GM23338 (cell line): ENCODE measurements at regions not wholly inside any gene's neighbourhood (a gene's known extent, or its start where the extent isn't known, plus 50 kb on each side); places are given as distances from the start of the nearest gene placed in this dataset.

Source experiments
- ATAC-seq: fragments of 200-7000 bp; cut with Tn5 transposase; 3 replicates; pipeline ENCODE4 v1.9.1; 2020
- DNase-seq: peaks from one replicate; pipeline ENCODE4 v3.0.0-alpha.2; 2015; ENCODE audit warnings: low spot score
- H2AFZ ChIP-seq: fragments of 200-600 bp; sonication (generic); 2 replicates; pipeline ENCODE4 v1.8.0; 2016; ENCODE audit warnings: antibody characterized with exemption, mild to moderate bottlenecking, moderate library complexity
- H3F3A ChIP-seq: fragments of 200-600 bp; sonication (generic); replicated peaks from 2 replicates; pipeline ENCODE4 v1.8.0; 2017; ENCODE audit warnings: antibody characterized with exemption, mixed run types, low read depth
- H3K27ac ChIP-seq: fragments of 200-600 bp; sonication (generic); 2 replicates; pipeline ENCODE4 v1.6.1; 2016; ENCODE audit warnings: low read depth
- H3K27me3 ChIP-seq: fragments of 200-600 bp; sonication (generic); 2 replicates; pipeline ENCODE4 v1.8.0; 2016; ENCODE audit warnings: mild to moderate bottlenecking, mixed run types, moderate library complexity; ENCODE audit not compliant: insufficient read depth
- H3K36me3 ChIP-seq: fragments of 200-600 bp; sonication (generic); 2 replicates; pipeline ENCODE4 v1.8.0; 2016; ENCODE audit warnings: mild to moderate bottlenecking; ENCODE audit not compliant: insufficient read depth
- H3K4me1 ChIP-seq: fragments of 200-600 bp; sonication (generic); 2 replicates; pipeline ENCODE4 v1.8.0; 2016; ENCODE audit warnings: mild to moderate bottlenecking, moderate library complexity; ENCODE audit not compliant: insufficient read depth
- H3K4me2 ChIP-seq: fragments of 200-600 bp; sonication (generic); 2 replicates; pipeline ENCODE4 v1.7.1; 2017; ENCODE audit warnings: mixed run types
- H3K4me3 ChIP-seq: fragments of 200-600 bp; sonication (generic); 2 replicates; pipeline ENCODE4 v1.6.1; 2016; ENCODE audit warnings: mixed run types
- H3K79me2 ChIP-seq: fragments of 200-600 bp; sonication (generic); replicated peaks from 2 replicates; pipeline ENCODE4 v1.8.0; 2017; ENCODE audit warnings: mild to moderate bottlenecking; ENCODE audit not compliant: insufficient read depth
- H3K9me2 ChIP-seq: fragments of 200-600 bp; sonication (generic); 2 replicates; pipeline ENCODE4 v1.8.0; 2017; ENCODE audit not compliant: insufficient read depth
- H4K20me1 ChIP-seq: fragments of 200-600 bp; sonication (generic); replicated peaks from 2 replicates; pipeline ENCODE4 v1.8.0; 2017; ENCODE audit warnings: mild to moderate bottlenecking; ENCODE audit not compliant: insufficient read depth
- H3K27ac Mint-ChIP-seq: 2 replicates; pipeline ENCODE4 v1.8.0; 2020; ENCODE audit warnings: inconsistent platforms, mild to moderate bottlenecking, moderate library complexity, mixed read lengths
- H3K27me3 Mint-ChIP-seq: 3 replicates; pipeline ENCODE4 v1.8.0; 2022; ENCODE audit warnings: low read depth, mild to moderate bottlenecking, moderate library complexity, mixed read lengths, inconsistent platforms; ENCODE audit not compliant: insufficient read depth, poor library complexity
- H3K36me3 Mint-ChIP-seq: 3 replicates; pipeline ENCODE4 v1.8.0; 2021; ENCODE audit warnings: low read depth, mild to moderate bottlenecking, inconsistent platforms, moderate library complexity, mixed read lengths
- H3K4me1 Mint-ChIP-seq: 3 replicates; pipeline ENCODE4 v1.8.0; 2020; ENCODE audit warnings: mild to moderate bottlenecking, inconsistent platforms, mixed read lengths
- H3K4me3 Mint-ChIP-seq: 3 replicates; pipeline ENCODE4 v1.8.0; 2021; ENCODE audit warnings: moderate library complexity, mild to moderate bottlenecking, inconsistent platforms, mixed read lengths
- H3K9me3 Mint-ChIP-seq: 3 replicates; pipeline ENCODE4 v1.8.0; 2020; ENCODE audit warnings: moderate library complexity, mild to moderate bottlenecking, inconsistent platforms, mixed read lengths
- EZH2phosphoT487 ChIP-seq: fragments of 200-600 bp; sonication (generic); IDR thresholded peaks from one replicate; pipeline ENCODE4 v1.8.1; 2018; ENCODE audit warnings: antibody characterized with exemption; ENCODE audit not compliant: unreplicated experiment
- NANOG ChIP-seq: IDR thresholded peaks from 2 replicates; pipeline ENCODE4 v1.6.1; 2016; ENCODE audit warnings: antibody characterized with exemption, borderline replicate concordance
- STAT1 ChIP-seq: IDR thresholded peaks from one replicate; pipeline ENCODE4 v1.6.1; 2016; ENCODE audit warnings: antibody characterized with exemption; ENCODE audit not compliant: unreplicated experiment
- ZNF114 ChIP-seq: fragments of 250-450 bp; sonication (Bioruptor Pico); IDR thresholded peaks from 2 replicates; pipeline ENCODE4 v1.5.0; 2020; ENCODE audit warnings: mild to moderate bottlenecking, moderate library complexity
- ZNF331 ChIP-seq: fragments of 250-450 bp; sonication (Bioruptor Pico); IDR thresholded peaks from 2 replicates; pipeline ENCODE4 v1.5.0; 2020; ENCODE audit warnings: low read depth, mild to moderate bottlenecking, moderate library complexity
- TF ChIP-seq, protein P1 (sequence below): fragments of 250-450 bp; sonication (Bioruptor Pico); IDR thresholded peaks from 2 replicates; pipeline ENCODE4 v1.5.0; 2020; ENCODE audit warnings: mild to moderate bottlenecking, moderate library complexity
- TF ChIP-seq, protein P2 (sequence below), 2 experiments: fragments of 200-600 bp in 1 of 2; sonication (generic) in 1 of 2; conservative IDR thresholded peaks; 2 replicates each; pipeline versions ENCODE4 v1.5.1 to v1.6.1; 2016 to 2017; ENCODE audit warnings: antibody characterized with exemption in 2 of 2, low read depth in 2 of 2, mild to moderate bottlenecking in 2 of 2, moderate library complexity in 1 of 2
- TF ChIP-seq, protein P3 (sequence below): IDR thresholded peaks from 2 replicates; pipeline ENCODE4 v1.6.1; 2016; ENCODE audit warnings: antibody characterized with exemption

DNA sequence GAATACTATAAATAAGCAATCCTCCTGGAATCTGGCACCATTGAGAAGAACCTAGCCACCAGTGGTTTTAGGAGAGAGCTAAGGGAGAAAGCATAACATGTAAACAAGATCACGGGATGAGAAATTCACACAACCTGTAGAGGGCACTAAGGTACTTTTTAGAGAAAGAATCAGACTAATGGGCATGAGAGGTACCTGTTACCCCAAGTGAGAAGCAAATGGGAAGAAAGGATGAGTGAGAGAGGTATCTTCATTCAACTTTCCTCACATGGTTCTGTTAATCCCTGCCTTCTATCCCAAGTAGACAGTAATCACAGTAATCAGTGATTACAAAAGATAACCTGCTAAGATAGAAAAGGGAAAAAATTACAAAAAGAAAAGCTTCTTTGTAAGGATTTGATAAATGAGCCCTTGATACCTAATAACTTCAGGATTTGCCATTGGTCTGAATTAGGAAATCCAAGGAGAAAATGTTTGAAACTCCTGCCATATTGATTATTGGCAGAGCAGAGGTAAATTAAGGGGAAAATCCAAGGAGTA is 251.1 kb upstream of the ADGRL2 start (continued):
- TF ChIP-seq, protein P1, sequence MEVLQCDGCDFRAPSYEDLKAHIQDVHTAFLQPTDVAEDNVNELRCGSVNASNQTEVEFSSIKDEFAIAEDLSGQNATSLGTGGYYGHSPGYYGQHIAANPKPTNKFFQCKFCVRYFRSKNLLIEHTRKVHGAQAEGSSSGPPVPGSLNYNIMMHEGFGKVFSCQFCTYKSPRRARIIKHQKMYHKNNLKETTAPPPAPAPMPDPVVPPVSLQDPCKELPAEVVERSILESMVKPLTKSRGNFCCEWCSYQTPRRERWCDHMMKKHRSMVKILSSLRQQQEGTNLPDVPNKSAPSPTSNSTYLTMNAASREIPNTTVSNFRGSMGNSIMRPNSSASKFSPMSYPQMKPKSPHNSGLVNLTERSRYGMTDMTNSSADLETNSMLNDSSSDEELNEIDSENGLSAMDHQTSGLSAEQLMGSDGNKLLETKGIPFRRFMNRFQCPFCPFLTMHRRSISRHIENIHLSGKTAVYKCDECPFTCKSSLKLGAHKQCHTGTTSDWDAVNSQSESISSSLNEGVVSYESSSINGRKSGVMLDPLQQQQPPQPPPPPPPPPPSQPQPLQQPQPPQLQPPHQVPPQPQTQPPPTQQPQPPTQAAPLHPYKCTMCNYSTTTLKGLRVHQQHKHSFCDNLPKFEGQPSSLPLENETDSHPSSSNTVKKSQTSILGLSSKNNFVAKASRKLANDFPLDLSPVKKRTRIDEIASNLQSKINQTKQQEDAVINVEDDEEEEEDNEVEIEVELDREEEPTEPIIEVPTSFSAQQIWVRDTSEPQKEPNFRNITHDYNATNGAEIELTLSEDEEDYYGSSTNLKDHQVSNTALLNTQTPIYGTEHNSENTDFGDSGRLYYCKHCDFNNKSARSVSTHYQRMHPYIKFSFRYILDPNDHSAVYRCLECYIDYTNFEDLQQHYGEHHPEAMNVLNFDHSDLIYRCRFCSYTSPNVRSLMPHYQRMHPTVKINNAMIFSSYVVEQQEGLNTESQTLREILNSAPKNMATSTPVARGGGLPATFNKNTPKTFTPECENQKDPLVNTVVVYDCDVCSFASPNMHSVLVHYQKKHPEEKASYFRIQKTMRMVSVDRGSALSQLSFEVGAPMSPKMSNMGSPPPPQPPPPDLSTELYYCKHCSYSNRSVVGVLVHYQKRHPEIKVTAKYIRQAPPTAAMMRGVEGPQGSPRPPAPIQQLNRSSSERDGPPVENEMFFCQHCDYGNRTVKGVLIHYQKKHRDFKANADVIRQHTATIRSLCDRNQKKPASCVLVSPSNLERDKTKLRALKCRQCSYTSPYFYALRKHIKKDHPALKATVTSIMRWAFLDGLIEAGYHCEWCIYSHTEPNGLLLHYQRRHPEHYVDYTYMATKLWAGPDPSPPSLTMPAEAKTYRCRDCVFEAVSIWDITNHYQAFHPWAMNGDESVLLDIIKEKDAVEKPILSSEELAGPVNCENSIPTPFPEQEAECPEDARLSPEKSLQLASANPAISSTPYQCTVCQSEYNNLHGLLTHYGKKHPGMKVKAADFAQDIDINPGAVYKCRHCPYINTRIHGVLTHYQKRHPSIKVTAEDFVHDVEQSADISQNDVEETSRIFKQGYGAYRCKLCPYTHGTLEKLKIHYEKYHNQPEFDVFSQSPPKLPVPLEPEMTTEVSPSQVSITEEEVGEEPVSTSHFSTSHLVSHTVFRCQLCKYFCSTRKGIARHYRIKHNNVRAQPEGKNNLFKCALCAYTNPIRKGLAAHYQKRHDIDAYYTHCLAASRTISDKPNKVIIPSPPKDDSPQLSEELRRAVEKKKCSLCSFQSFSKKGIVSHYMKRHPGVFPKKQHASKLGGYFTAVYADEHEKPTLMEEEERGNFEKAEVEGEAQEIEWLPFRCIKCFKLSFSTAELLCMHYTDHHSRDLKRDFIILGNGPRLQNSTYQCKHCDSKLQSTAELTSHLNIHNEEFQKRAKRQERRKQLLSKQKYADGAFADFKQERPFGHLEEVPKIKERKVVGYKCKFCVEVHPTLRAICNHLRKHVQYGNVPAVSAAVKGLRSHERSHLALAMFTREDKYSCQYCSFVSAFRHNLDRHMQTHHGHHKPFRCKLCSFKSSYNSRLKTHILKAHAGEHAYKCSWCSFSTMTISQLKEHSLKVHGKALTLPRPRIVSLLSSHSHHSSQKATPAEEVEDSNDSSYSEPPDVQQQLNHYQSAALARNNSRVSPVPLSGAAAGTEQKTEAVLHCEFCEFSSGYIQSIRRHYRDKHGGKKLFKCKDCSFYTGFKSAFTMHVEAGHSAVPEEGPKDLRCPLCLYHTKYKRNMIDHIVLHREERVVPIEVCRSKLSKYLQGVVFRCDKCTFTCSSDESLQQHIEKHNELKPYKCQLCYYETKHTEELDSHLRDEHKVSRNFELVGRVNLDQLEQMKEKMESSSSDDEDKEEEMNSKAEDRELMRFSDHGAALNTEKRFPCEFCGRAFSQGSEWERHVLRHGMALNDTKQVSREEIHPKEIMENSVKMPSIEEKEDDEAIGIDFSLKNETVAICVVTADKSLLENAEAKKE, result no peak; the same call in 1 of the 2 replicates
- TF ChIP-seq ZNF331 (CRISPR knock-in tag) (no peak), STAT1 (no peak), EZH2phosphoT487 (no peak), NANOG (no peak)
- TF ChIP-seq, protein P2, sequence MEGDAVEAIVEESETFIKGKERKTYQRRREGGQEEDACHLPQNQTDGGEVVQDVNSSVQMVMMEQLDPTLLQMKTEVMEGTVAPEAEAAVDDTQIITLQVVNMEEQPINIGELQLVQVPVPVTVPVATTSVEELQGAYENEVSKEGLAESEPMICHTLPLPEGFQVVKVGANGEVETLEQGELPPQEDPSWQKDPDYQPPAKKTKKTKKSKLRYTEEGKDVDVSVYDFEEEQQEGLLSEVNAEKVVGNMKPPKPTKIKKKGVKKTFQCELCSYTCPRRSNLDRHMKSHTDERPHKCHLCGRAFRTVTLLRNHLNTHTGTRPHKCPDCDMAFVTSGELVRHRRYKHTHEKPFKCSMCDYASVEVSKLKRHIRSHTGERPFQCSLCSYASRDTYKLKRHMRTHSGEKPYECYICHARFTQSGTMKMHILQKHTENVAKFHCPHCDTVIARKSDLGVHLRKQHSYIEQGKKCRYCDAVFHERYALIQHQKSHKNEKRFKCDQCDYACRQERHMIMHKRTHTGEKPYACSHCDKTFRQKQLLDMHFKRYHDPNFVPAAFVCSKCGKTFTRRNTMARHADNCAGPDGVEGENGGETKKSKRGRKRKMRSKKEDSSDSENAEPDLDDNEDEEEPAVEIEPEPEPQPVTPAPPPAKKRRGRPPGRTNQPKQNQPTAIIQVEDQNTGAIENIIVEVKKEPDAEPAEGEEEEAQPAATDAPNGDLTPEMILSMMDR (conservative IDR thresholded peaks at IDR 0.05; ENCODE audit: low read depth in 2 of 2), result peak; percentile 71 to 75

DNA sequence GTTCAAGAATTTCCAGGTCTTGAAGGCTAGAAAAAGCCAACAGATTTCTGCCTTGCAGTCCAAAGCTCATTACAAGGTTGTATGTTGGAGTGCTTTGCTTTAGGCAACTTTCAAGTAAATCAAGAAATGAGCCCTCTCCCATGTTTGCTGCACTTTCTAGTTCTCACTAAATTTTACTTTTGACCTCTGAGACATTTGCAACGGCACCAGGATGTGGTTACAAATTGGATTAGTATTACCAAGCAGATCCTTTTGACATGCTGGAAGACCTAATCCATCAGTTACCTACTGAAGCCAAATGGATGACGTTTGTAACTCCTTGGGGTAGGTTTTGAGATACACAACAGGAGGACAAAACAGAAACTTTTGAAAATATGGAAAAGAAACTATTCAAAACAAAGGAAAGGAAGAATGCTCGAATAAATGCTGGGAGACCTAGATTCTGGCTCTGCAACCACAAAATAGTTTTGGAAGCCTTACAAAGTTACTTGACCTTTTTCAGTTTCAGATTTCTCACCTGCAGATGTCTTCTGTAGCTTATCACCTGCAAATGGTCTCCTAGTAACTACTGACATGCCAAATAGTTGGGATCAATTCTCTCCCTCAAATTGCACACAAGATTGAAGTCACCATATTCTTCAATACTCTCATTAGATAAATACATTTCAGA is 251.7 kb upstream of the ADGRL2 start:
- Histone ChIP-seq H2AFZ (no peak overlapping the region), H3K36me3 (no peaks in the 10 kb centered on the region)
- TF ChIP-seq, protein P3, sequence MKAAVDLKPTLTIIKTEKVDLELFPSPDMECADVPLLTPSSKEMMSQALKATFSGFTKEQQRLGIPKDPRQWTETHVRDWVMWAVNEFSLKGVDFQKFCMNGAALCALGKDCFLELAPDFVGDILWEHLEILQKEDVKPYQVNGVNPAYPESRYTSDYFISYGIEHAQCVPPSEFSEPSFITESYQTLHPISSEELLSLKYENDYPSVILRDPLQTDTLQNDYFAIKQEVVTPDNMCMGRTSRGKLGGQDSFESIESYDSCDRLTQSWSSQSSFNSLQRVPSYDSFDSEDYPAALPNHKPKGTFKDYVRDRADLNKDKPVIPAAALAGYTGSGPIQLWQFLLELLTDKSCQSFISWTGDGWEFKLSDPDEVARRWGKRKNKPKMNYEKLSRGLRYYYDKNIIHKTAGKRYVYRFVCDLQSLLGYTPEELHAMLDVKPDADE, result no peak
- TF ChIP-seq, protein P2 (conservative IDR thresholded peaks at IDR 0.05; ENCODE audit: low read depth in 2 of 2), result no peak
- peak; percentile 8; the same call in 1 of the 2 replicates for TF ChIP-seq ZNF114 (CRISPR knock-in tag)
- no peak for TF ChIP-seq STAT1

More for the DNA sequence above, 251.7 kb upstream of the ADGRL2 start:
- H3K36me3 Mint-ChIP-seq, result peaks cover 3% of the 10 kb centered on the region; the same call in 1 of the 3 replicates
- Histone ChIP-seq H3K4me1 (peaks cover 31% of the 10 kb centered on the region), H3K4me3 (no peak overlapping the region), H3K27ac (peak overlapping the region; percentile 91), H3K27me3 (no peaks in the 10 kb centered on the region), H3K9me2 (peaks cover 9% of the 10 kb centered on the region; the same call in 1 of the 2 replicates), H4K20me1 (no peaks in the 10 kb centered on the region), H3K4me2 (peak overlapping the region; percentile 13), H3K79me2 (no peaks in the 10 kb centered on the region), H3F3A (peaks cover 5% of the 10 kb centered on the region; the same call in 1 of the 2 replicates)
- ATAC-seq, result no peak
- H3K4me3 Mint-ChIP-seq, result no peak overlapping the region
- peaks cover 6% of the 10 kb centered on the region for H3K27me3 Mint-ChIP-seq
- DNase-seq, result no peak
- peaks cover 79% of the 10 kb centered on the region for H3K4me1 Mint-ChIP-seq
- peak overlapping the region; percentile 84 for H3K27ac Mint-ChIP-seq
- H3K9me3 Mint-ChIP-seq, result no peaks in the 10 kb centered on the region; the same call in 2 of the 3 replicates
